ENCODE measurements at regions not wholly inside any gene's neighbourhood (a gene's known extent, or its start where the extent isn't known, plus 50 kb on each side); places are given as distances from the start of the nearest gene placed in this dataset.

GRCh38 chr5:2014058-2014610, 131.4 kb upstream of the IRX4 start:
- DNase-seq = no peak

- no peak for DNase-seq
Observed at GRCh38 chr5:2013301-2014057, 130.8 kb upstream of the IRX4 start.

- no peak for DNase-seq
Observed at GRCh38 chr5:2012885-2013284, 130.2 kb upstream of the IRX4 start.

- no peak for DNase-seq
Observed at GRCh38 chr5:2011481-2012411, 129.0 kb upstream of the IRX4 start.

- no peak for DNase-seq
Observed at GRCh38 chr5:2010940-2011339, 128.2 kb upstream of the IRX4 start.

GRCh38 chr5:2009986-2010914, 127.5 kb upstream of the IRX4 start:
- DNase-seq = no peak

GRCh38 chr5:2008851-2009629, 126.3 kb upstream of the IRX4 start:
- no peak for DNase-seq

- DNase-seq = no peak
Observed at GRCh38 chr5:2007878-2008501, 125.3 kb upstream of the IRX4 start.

- no peak for DNase-seq
Observed at GRCh38 chr5:2007496-2007877, 124.8 kb upstream of the IRX4 start.

GRCh38 chr5:2006971-2007291, 124.2 kb upstream of the IRX4 start:
- DNase-seq = no peak

- DNase-seq = no peak
Observed at GRCh38 chr5:2006193-2006970, 123.7 kb upstream of the IRX4 start.

- DNase-seq = no peak
Observed at GRCh38 chr5:2005101-2006041, 122.6 kb upstream of the IRX4 start.

GRCh38 chr5:2003690-2004365, 121.1 kb upstream of the IRX4 start:
- DNase-seq = no peak

GRCh38 chr5:2003206-2003605, 120.5 kb upstream of the IRX4 start:
- no peak for DNase-seq

GRCh38 chr5:2001300-2001699, 118.6 kb upstream of the IRX4 start:
- no peak for DNase-seq

- no peak for DNase-seq
Observed at GRCh38 chr5:2000591-2000990, 117.9 kb upstream of the IRX4 start.

- DNase-seq = no peak
Observed at GRCh38 chr5:1999794-2000193, 117.1 kb upstream of the IRX4 start.

GRCh38 chr5:1998716-1999317, 116.1 kb upstream of the IRX4 start:
- DNase-seq = no peak

- no peak for DNase-seq
Observed at GRCh38 chr5:1998348-1998669, 115.6 kb upstream of the IRX4 start.

All from DMS79 (cell line).